ENCODE measurements at regions not wholly inside any gene's neighbourhood (a gene's known extent, or its start where the extent isn't known, plus 50 kb on each side); places are given as distances from the start of the nearest gene placed in this dataset.
"Not testable (repeated sequence)": the region's sequence is repeated elsewhere in the genome, so short reads cannot be mapped to it uniquely, and the experiment has no call there.

DNA sequence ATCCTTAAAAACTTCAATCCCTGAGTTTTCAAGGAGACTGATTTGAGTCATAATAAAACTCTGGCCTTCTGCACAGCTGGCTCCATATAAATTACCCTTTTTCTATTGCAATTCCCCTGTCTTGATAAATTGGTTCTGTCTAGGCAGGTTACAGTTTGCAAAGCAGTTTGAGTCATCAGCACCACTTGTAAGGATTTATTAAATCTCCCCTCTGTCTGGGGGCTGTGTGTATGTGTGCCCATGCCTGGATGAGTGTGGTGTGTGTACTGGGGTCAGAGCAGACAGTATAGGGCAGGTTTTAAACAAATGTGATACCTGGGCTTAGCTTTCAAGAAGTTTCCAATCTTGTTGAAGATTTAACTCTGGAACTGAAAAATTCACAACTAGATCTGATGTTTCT is 228.6 kb downstream of the FNDC1 start:
- DNase-seq, result no peak

GRCh38 chr6:159395609-159396008 is 226.4 kb downstream of the FNDC1 start:
- no peak for DNase-seq

GRCh38 chr6:159392695-159393094 is 223.5 kb downstream of the FNDC1 start:
- not testable (repeated sequence) for DNase-seq

GRCh38 chr6:159390381-159390780 is 221.2 kb downstream of the FNDC1 start:
- no peak for DNase-seq

DNA sequence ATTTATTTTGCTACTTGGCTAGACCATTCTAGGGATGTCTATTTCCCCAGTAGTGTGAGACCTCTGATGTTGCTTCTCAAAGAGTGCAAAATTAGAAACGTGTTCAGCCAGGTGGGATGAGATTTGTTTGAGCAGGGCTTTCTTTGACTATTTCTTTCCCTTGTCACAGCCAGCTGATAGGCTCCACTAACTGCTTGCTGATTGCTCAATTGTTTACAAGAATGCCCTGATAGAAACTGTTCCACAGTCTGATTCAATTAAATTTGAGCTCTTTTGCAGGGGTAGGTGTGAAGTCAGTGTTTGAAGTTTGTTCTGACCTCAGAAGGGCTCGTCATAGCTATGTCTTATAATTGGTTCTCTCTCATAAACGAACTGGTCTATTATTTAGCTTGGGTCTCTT is 220.5 kb downstream of the FNDC1 start:
- no peak for DNase-seq

DNA sequence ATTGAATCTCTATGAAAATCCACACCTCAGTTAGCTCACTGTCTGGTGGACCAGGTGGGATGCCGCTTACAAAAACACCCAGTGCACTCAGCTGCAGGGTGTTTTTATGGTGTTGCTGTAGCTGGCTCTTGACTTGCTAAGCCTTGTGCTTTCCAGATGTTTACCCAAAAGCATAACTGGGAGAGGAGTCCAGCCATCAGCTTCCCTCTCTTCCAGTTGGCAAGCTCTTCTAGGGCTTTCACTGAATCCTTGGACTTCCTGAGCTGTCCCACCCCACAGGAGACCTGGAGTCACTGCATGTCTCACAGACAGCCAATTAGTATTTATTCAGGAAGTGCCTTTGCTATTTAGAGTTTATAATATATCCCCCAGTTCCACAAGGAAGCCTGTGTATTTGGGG is 210.9 kb downstream of the FNDC1 start:
- DNase-seq, result no peak

GRCh38 chr6:159378411-159379328 is 209.5 kb downstream of the FNDC1 start:
- no peak for DNase-seq

- DNase-seq, result no peak
These were observed 207.4 kb downstream of the FNDC1 start for GRCh38 chr6:159376516-159377158.

- no peak for DNase-seq
These were observed 205.8 kb downstream of the FNDC1 start for GRCh38 chr6:159375014-159375413.

GRCh38 chr6:159373670-159374069 is 204.5 kb downstream of the FNDC1 start:
- no peak for DNase-seq

DNA sequence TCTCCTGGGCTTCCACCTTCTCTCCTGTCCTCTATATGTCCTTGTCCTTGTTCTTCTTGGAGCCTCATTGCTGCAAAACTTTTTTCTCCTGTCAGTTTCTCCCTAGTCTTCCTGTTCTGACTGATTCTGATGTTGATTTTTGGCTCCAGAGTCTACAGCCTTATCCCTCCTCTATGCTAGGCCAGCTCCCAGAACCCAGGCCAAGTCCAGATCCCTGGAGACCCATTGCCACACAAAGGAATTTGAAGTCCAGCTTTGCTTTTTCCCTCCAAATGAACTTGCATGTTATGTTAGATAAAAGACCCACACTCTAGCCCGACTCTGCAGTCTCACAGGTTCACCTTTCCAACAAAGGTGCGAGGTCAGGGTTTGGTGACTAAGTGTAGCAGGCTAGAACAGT is 203.1 kb downstream of the FNDC1 start:
- DNase-seq, result no peak

DNA sequence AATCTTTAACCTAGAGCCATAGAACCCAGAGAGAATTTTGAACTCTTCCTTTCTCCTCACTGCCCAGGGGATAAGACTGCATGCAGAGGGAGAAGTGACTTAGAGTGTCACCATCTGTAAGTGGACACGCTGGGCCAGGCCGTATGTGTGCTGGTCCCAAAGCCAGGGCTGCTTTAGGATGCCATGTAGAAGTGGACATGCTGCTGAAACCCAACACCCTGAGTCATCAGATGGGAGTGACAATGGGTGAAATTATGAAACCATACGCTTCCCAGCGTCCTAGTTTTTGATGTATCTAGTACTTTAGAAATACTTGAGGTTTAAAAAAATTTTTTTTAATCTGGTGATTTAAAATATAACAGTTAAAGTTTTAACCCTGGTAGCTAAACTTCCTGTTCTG is 191.1 kb downstream of the FNDC1 start:
- DNase-seq, result no peak

DNA sequence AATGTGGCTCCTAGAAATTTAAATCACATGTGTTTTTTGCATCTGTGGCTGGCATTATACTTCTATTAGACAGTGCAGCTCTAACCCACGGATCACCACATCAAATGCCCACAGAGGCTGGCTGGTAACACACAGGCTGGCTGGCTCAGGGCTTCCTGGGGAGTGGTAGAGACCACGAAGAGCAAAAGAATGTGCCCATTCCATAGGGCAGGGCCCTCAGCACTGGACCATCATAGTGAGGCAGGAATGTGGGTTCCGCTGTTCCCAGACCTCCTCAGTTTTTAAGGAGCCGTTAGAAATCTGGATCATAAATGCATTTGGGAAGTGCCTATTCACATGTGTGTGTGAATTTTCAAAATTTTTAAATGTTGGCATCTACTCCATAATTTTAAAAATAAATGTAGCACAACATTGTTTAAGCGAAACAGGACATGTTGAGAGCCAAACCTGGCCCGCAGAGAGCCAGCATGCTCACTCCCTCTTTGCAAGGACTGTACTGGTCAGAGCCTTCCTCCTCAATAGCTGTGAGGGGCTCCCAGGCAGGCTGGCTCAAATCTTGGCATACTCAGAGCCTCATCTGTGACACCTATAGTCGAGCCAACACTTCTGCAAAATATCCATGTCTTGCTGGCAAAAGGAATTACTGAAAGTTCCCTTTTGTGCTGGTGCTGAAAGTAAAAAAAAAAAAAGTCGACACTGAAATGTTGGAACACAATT is 190.5 kb downstream of the FNDC1 start:
- no peak for DNase-seq

- DNase-seq, result no peak
These were observed 189.4 kb downstream of the FNDC1 start for GRCh38 chr6:159358562-159358961.

DNA sequence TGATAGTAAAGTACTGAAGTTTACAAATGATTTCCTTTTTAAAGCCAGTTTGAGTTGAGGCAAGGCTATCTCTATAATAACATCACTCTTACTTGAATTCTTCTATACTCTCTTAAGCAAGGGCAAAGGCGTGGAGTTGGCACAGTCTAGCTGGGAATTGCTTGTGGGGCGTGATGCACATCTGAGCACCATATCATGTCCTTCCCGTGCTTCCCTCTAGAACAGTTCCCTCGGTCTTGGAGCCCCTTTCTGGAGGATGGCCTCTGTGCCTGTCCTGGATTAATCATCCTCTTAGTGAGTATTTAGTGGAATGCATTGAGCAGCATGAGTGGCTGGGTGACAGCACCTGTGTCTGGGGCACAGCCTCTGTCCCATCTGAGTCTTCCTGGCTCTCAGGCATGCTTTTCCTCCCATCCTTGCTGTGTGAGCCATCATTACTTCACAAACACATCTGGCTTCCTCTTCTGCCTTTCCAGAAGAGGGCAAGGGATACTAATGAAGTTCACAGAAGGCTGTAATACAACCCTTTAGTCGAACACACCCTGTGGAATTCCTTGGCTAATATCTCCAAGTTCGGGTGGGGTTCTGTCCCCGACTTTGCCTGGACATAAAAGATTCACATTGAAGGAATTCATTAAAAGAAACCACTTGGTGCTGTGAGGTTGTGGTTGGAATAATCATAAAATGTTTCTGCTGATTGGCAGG is 188.2 kb downstream of the FNDC1 start:
- no peak for DNase-seq

GRCh38 chr6:159353193-159353592 is 184.0 kb downstream of the FNDC1 start:
- DNase-seq, result no peak

GRCh38 chr6:159351707-159352106 is 182.5 kb downstream of the FNDC1 start:
- DNase-seq, result no peak

DNA sequence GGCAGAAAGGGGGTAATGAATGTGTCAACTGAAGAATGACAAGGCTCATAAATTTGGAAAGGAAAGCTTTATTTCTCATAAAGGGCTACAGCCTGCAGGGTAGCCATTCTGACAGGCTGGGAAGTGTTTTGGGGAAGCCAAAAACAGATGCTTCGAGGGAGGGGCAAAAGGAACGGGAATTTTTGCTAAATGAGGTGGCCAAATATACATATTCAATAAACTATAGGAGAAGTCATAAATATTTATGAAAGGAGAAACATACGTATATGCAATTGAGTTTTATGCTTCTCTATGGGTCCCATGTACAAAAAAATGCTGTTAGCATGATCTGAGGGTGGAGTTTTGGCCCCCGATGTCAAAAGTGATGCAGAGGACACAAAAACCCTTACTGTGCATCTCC is 180.7 kb downstream of the FNDC1 start:
- no peak for DNase-seq

- DNase-seq, result no peak
These were observed 174.5 kb downstream of the FNDC1 start for GRCh38 chr6:159343709-159344108.

GRCh38 chr6:159342146-159342545 is 172.9 kb downstream of the FNDC1 start:
- no peak for DNase-seq

DNA sequence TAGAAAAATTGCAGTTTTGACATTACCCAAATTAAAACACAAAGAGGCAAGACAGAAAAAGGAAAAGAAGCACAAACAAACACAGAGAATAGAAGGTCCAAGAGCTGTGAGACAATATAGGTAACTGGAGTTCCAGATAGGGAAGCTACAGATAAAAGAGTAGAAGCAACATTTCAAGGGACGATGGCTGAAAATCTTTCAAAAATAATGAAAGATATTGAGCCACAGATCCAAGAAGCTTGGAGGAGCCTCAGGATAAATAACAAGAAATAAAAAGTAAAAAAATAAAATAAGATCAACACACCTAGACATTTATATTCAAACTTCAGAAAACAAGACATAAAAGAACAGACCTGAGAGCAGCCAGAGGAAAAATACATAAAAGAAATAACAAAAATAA is 164.9 kb downstream of the FNDC1 start:
- DNase-seq, result no peak

DNA sequence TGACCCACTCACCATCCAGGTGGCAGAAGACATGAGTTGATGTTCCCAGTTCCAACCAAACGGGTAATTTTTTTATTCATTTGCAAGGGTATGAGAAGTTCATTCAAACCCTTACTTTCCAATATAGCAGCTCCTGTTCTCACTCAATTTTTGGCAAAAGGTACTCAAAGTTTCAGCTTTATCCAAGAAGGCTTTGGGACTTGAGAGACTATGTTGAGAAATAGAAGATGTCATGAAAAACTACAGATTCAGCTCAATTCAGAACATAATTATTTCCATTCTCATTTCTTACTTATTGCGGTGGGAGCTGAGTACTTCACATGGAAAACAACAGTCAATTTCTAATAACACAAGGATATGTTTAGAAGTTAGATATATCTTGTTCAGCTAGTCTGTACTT is 162.3 kb downstream of the FNDC1 start:
- DNase-seq, result no peak

- DNase-seq, result no peak
These were observed 159.9 kb downstream of the FNDC1 start for GRCh38 chr6:159329081-159329480.

All from CD4-positive, alpha-beta T cell treated with Interleukin-12 subunit alpha and Interleukin-12 subunit beta, for 1 hour (primary cell).